ENCODE measurements at regions not wholly inside any gene's neighbourhood (a gene's known extent, or its start where the extent isn't known, plus 50 kb on each side); places are given as distances from the start of the nearest gene placed in this dataset.

GRCh38 chrX:8034058-8034457 lies 106.8 kb upstream of the PNPLA4 start:
- Histone ChIP-seq H3K9me2 (ENCODE audit: insufficient read depth) (no peaks in the 10 kb centered on the region), H4K20me1 (ENCODE audit: insufficient read depth) (no peaks in the 10 kb centered on the region), H2AFZ (no peak overlapping the region), H3K4me1 (replicated peaks; ENCODE audit: insufficient read depth) (no peaks in the 10 kb centered on the region), H3K36me3 (ENCODE audit: low read depth) (no peaks in the 10 kb centered on the region), H3K79me2 (ENCODE audit: low read depth) (no peaks in the 10 kb centered on the region), H3K9me3 (ENCODE audit: insufficient read depth, low read depth) (no peaks in the 10 kb centered on the region), H3F3A (ENCODE audit: insufficient read depth, low read depth) (no peaks in the 10 kb centered on the region), H3K27ac (no peak overlapping the region), H3K4me2 (no peak overlapping the region), H3K27me3 (ENCODE audit: insufficient read depth, low read depth) (no peaks in the 10 kb centered on the region), H3K4me3 (no peak overlapping the region)
- ChIA-PET CTCF (no interaction called here), POLR2A (ENCODE audit: unreplicated experiment) (no interaction called here)
- DNase-seq: no peak
- BruUV-seq (replicated peaks): no TSS peak
- intact Hi-C loops (cut with micrococcal nuclease; ENCODE audit: unreplicated experiment): no loop called here
- no peak for TF ChIP-seq EZH2 (IDR thresholded peaks at IDR 0.05; ENCODE audit: low read depth)
- TF ChIP-seq CTCF (conservative IDR thresholded peaks at IDR 0.05): no peak

GRCh38 chrX:8033175-8033574 lies 106.0 kb upstream of the PNPLA4 start:
- Histone ChIP-seq H3K4me2 (no peak overlapping the region), H3K4me3 (no peak overlapping the region), H3K27me3 (ENCODE audit: insufficient read depth, low read depth) (no peaks in the 10 kb centered on the region), H2AFZ (no peak overlapping the region), H4K20me1 (ENCODE audit: insufficient read depth) (no peaks in the 10 kb centered on the region), H3F3A (ENCODE audit: insufficient read depth, low read depth) (no peaks in the 10 kb centered on the region), H3K27ac (no peak overlapping the region), H3K36me3 (ENCODE audit: low read depth) (no peaks in the 10 kb centered on the region), H3K9me3 (ENCODE audit: insufficient read depth, low read depth) (no peaks in the 10 kb centered on the region), H3K4me1 (replicated peaks; ENCODE audit: insufficient read depth) (no peaks in the 10 kb centered on the region), H3K9me2 (ENCODE audit: insufficient read depth) (no peaks in the 10 kb centered on the region), H3K79me2 (ENCODE audit: low read depth) (no peaks in the 10 kb centered on the region)
- TF ChIP-seq EZH2 (IDR thresholded peaks at IDR 0.05; ENCODE audit: low read depth) (no peak), CTCF (conservative IDR thresholded peaks at IDR 0.05) (no peak)
- intact Hi-C loops (cut with micrococcal nuclease; ENCODE audit: unreplicated experiment): no loop called here
- CTCF ChIA-PET: no interaction called here
- POLR2A ChIA-PET (ENCODE audit: unreplicated experiment): no interaction called here
- DNase-seq: no peak
- BruUV-seq (replicated peaks): no TSS peak

GRCh38 chrX:8030361-8030760 lies 103.1 kb upstream of the PNPLA4 start:
- ChIA-PET POLR2A (ENCODE audit: unreplicated experiment) (no interaction called here), CTCF (no interaction called here)
- Histone ChIP-seq H3K36me3 (ENCODE audit: low read depth) (no peaks in the 10 kb centered on the region), H2AFZ (no peak overlapping the region), H3K4me3 (no peak overlapping the region), H3K4me1 (replicated peaks; ENCODE audit: insufficient read depth) (no peaks in the 10 kb centered on the region), H3K79me2 (ENCODE audit: low read depth) (no peaks in the 10 kb centered on the region), H3K9me2 (ENCODE audit: insufficient read depth) (no peaks in the 10 kb centered on the region), H3K27ac (no peak overlapping the region), H3F3A (ENCODE audit: insufficient read depth, low read depth) (no peaks in the 10 kb centered on the region), H3K4me2 (no peak overlapping the region), H3K27me3 (ENCODE audit: insufficient read depth, low read depth) (no peaks in the 10 kb centered on the region), H4K20me1 (ENCODE audit: insufficient read depth) (no peaks in the 10 kb centered on the region), H3K9me3 (ENCODE audit: insufficient read depth, low read depth) (no peaks in the 10 kb centered on the region)
- no TSS peak for BruUV-seq (replicated peaks)
- TF ChIP-seq EZH2 (IDR thresholded peaks at IDR 0.05; ENCODE audit: low read depth) (no peak), CTCF (conservative IDR thresholded peaks at IDR 0.05) (no peak)
- intact Hi-C loops (cut with micrococcal nuclease; ENCODE audit: unreplicated experiment): no loop called here
- no peak for DNase-seq
